ENCODE measurements at regions not wholly inside any gene's neighbourhood (a gene's known extent, or its start where the extent isn't known, plus 50 kb on each side); places are given as distances from the start of the nearest gene placed in this dataset.

DNA sequence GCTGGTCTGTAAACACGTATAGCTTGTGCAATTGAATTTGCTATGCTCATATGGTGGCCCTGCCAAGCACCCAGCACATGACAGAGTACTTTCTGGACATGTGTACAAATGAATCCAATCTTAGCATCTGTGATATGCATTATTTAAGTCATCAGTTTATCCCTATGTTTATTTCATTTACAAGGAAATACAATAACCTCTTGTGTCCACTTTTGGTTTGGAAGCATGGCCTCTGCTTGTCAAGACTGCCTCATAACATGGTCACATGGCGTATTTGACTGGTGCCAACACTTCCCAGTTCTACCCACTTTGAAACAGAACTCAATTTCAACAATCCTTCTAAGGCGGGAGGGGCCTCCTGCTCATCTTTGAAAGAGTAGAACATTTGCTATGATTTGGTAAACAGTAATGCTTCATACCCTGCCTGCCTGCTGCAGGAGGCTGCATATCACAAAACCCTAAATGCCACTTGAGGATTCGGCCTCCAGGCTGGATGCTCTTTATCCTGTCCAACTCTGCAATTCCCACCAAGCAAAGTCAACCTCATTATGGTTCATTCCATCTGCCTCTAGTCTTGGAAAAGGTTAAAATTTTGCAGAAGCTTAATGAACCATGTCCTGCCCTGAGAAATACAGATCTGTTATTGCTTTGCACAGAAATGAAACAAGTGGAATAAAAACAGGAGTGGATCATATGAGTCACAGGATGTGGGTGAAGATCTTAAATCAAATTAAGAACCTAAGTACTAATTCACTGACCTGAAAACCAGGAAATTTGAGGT is 151.3 kb downstream of the CYSLTR2 start:
- Histone ChIP-seq H3K9ac (ENCODE audit: low read depth in 1 of 2, low read length in 2 of 2) (no peak overlapping the region), H3K4me3 (ENCODE audit: low read depth in 1 of 2, low read length in 2 of 2) (no peak overlapping the region), H3K9me3 (ENCODE audit: control insufficient read depth in 1 of 2, low read length in 2 of 2) (no peaks in the 10 kb centered on the region), H3K27ac (ENCODE audit: low read depth, low read length) (no peak overlapping the region), H3K27me3 (ENCODE audit: control insufficient read depth in 1 of 2, insufficient read depth in 2 of 2, low read length in 2 of 2) (no peaks in the 10 kb centered on the region), H3K4me1 (ENCODE audit: control insufficient read depth in 1 of 2, insufficient read depth in 2 of 2, low read length in 2 of 2) (no peaks in the 10 kb centered on the region), H3K36me3 (ENCODE audit: control insufficient read depth in 1 of 2, insufficient read depth in 2 of 2, low read length in 2 of 2) (no peaks in the 10 kb centered on the region)

DNA sequence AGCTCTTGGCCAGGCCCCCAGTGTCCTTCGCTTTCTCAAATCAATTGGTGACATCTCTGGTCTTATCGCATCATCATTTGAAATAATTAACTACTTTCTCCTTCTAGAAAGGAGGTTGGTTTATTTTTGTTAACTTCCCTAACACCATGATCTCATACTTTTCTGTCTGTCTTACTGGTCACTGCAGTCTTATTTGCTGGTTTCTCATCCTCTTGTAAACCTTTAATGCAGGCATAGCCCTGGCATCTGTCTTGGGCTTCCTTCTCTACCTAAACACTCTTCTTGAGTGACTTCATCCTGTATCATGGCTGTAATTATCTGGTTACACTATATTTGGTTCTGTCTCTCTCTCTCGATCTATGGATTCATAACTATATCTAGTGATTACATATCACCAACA is 152.8 kb downstream of the CYSLTR2 start:
- Histone ChIP-seq H3K36me3 (ENCODE audit: control insufficient read depth in 1 of 2, insufficient read depth in 2 of 2, low read length in 2 of 2) (no peaks in the 10 kb centered on the region), H3K4me3 (ENCODE audit: low read depth in 1 of 2, low read length in 2 of 2) (no peak overlapping the region), H3K9ac (ENCODE audit: low read depth in 1 of 2, low read length in 2 of 2) (no peak overlapping the region), H3K4me1 (ENCODE audit: control insufficient read depth in 1 of 2, insufficient read depth in 2 of 2, low read length in 2 of 2) (no peaks in the 10 kb centered on the region), H3K9me3 (ENCODE audit: control insufficient read depth in 1 of 2, low read length in 2 of 2) (no peaks in the 10 kb centered on the region), H3K27me3 (ENCODE audit: control insufficient read depth in 1 of 2, insufficient read depth in 2 of 2, low read length in 2 of 2) (no peaks in the 10 kb centered on the region), H3K27ac (ENCODE audit: low read depth, low read length) (no peak overlapping the region)

DNA sequence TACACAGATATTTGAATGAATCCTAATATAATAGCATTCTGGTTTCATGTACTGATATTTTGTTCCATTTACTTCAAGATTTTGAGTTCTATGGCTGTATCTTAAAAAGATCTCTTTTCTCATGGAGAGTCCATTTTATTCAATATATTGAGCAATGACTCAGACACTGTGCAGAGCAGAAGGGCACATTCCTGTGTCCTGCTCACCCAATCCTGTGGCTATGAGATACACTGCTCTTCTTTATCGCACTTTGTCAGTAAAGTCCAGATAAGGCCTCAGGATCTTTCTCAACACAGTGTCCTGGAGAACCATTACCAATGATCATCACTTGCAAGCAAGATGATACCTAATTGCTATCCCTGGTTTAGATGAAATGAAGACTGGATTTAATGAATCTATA is 155.0 kb downstream of the CYSLTR2 start:
- H3K27me3 ChIP-seq (ENCODE audit: control insufficient read depth in 1 of 2, insufficient read depth in 2 of 2, low read length in 2 of 2), result no peaks in the 10 kb centered on the region
- H3K9ac ChIP-seq (ENCODE audit: low read depth in 1 of 2, low read length in 2 of 2), result no peak overlapping the region
- no peaks in the 10 kb centered on the region for H3K9me3 ChIP-seq (ENCODE audit: control insufficient read depth in 1 of 2, low read length in 2 of 2)
- H3K27ac ChIP-seq (ENCODE audit: low read depth, low read length), result no peak overlapping the region
- no peaks in the 10 kb centered on the region for H3K4me1 ChIP-seq (ENCODE audit: control insufficient read depth in 1 of 2, insufficient read depth in 2 of 2, low read length in 2 of 2)
- no peak overlapping the region for H3K4me3 ChIP-seq (ENCODE audit: low read depth in 1 of 2, low read length in 2 of 2)
- H3K36me3 ChIP-seq (ENCODE audit: control insufficient read depth in 1 of 2, insufficient read depth in 2 of 2, low read length in 2 of 2), result no peaks in the 10 kb centered on the region

DNA sequence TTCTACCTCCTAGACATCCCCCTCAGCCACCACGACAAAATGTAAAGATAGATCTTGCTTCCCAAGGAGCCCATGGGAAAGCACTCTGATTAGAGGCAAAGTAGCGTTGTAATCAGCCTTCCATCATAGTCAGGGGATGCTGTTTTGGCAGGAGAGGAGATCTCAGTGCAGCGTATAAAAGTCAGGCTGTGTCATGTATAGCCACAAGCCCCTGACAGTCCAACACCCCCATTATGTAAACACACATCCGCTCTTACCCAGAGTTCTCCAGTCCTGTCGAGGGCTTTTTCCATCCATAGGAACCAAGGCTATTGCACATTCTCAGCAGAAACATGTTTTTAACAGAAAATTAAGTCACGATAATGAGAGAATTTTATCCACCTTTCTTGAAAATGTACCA is 156.3 kb downstream of the CYSLTR2 start:
- H3K4me3 ChIP-seq (ENCODE audit: low read depth in 1 of 2, low read length in 2 of 2), result no peak overlapping the region
- no peaks in the 10 kb centered on the region for H3K36me3 ChIP-seq (ENCODE audit: control insufficient read depth in 1 of 2, insufficient read depth in 2 of 2, low read length in 2 of 2)
- no peak overlapping the region for H3K27ac ChIP-seq (ENCODE audit: low read depth, low read length)

DNA sequence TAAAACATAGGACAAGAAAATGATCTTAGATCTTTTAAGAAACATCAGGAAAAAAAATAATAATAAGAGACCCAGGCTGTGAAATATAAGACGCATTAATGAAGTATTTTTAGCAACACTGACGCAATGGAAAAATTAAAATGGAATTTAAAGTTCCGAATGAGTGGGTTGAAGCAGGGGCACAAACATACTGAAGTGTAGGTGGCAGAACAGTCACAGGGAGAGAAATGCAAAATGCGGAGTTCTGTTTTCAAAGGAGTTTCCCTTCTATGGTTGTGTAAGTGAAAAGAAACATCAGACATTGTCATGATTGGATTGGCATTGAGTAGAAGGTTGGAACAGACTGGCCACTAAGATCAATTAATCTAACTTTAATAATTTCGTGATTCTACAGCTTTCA is 159.8 kb downstream of the CYSLTR2 start:
- H3K4me3 ChIP-seq (ENCODE audit: low read depth in 1 of 2, low read length in 2 of 2), result no peak overlapping the region
- no peaks in the 10 kb centered on the region for H3K27me3 ChIP-seq (ENCODE audit: control insufficient read depth in 1 of 2, insufficient read depth in 2 of 2, low read length in 2 of 2)
- H3K4me1 ChIP-seq (ENCODE audit: control insufficient read depth in 1 of 2, insufficient read depth in 2 of 2, low read length in 2 of 2), result peaks cover 0 to 10% of the 10 kb centered on the region in 2 donors
- no peak overlapping the region for H3K9ac ChIP-seq (ENCODE audit: low read depth in 1 of 2, low read length in 2 of 2)
- H3K27ac ChIP-seq (ENCODE audit: low read depth, low read length), result no peak overlapping the region
- no peaks in the 10 kb centered on the region for H3K9me3 ChIP-seq (ENCODE audit: control insufficient read depth in 1 of 2, low read length in 2 of 2)
- H3K36me3 ChIP-seq (ENCODE audit: control insufficient read depth in 1 of 2, insufficient read depth in 2 of 2, low read length in 2 of 2), result no peaks in the 10 kb centered on the region

More for the DNA sequence above, 156.3 kb downstream of the CYSLTR2 start:
- Histone ChIP-seq H3K4me1 (ENCODE audit: control insufficient read depth in 1 of 2, insufficient read depth in 2 of 2, low read length in 2 of 2) (no peaks in the 10 kb centered on the region), H3K9ac (ENCODE audit: low read depth in 1 of 2, low read length in 2 of 2) (no peak overlapping the region), H3K9me3 (ENCODE audit: control insufficient read depth in 1 of 2, low read length in 2 of 2) (no peaks in the 10 kb centered on the region), H3K27me3 (ENCODE audit: control insufficient read depth in 1 of 2, insufficient read depth in 2 of 2, low read length in 2 of 2) (no peaks in the 10 kb centered on the region)

DNA sequence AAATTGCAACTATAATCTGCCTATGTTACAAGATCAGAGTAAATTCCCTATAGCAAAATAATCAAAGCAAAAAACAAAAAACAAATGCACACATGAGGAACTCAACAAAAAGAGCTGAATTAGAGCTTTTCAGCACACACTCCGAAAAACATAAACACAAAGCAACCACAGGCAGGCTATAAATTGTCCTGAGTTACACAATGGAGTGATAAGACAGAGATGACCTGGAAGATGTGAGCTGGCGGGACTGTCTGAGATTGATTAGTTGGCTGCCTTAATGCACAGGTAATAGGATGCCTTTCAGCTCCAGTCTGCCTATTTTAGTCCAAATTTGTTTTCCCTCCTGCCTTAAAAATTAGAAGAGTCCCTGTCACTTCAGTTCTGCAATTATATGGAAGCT is 159.0 kb upstream of the FNDC3A start:
- H3K9ac ChIP-seq (ENCODE audit: low read depth in 1 of 2, low read length in 2 of 2), result no peak overlapping the region
- H3K36me3 ChIP-seq (ENCODE audit: control insufficient read depth in 1 of 2, insufficient read depth in 2 of 2, low read length in 2 of 2), result no peaks in the 10 kb centered on the region
- no peaks in the 10 kb centered on the region for H3K9me3 ChIP-seq (ENCODE audit: control insufficient read depth in 1 of 2, low read length in 2 of 2)
- peaks cover 0 to 10% of the 10 kb centered on the region in 2 donors for H3K4me1 ChIP-seq (ENCODE audit: control insufficient read depth in 1 of 2, insufficient read depth in 2 of 2, low read length in 2 of 2)
- H3K27ac ChIP-seq (ENCODE audit: low read depth, low read length), result no peak overlapping the region
- H3K27me3 ChIP-seq (ENCODE audit: control insufficient read depth in 1 of 2, insufficient read depth in 2 of 2, low read length in 2 of 2), result no peaks in the 10 kb centered on the region
- H3K4me3 ChIP-seq (ENCODE audit: low read depth in 1 of 2, low read length in 2 of 2), result no peak overlapping the region

DNA sequence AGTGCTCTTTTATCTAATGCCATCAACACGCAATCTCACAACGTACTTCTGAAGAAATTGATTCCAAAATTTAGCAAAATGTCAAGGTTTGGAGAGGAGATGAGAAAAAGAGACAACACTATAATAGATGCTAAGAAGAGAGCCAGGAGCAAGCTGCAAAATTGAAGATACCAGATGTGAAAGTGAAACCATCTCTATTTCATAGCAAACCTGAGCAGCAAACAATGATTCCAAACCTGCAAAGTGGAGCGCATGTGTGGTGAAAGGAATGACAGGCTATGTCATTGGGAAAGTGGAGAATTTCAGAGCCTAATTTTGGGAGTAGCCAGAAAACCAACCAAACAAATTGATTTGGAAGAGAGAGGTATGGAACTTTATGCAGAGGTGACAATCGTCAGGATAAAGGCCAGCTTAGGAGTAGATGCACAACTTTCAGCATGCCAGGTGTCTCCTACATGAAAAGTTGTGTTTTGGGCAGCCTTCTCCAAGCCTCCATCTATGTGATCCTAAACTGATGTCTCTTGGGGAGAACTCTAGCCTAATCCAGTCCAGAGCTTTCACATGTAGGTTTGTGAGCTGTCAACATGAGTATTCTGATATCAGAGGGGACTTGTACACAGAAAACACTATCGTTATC is 158.4 kb upstream of the FNDC3A start:
- H3K4me3 ChIP-seq (ENCODE audit: low read depth in 1 of 2, low read length in 2 of 2), result peak overlapping the region; percentile 7 to 54

DNA sequence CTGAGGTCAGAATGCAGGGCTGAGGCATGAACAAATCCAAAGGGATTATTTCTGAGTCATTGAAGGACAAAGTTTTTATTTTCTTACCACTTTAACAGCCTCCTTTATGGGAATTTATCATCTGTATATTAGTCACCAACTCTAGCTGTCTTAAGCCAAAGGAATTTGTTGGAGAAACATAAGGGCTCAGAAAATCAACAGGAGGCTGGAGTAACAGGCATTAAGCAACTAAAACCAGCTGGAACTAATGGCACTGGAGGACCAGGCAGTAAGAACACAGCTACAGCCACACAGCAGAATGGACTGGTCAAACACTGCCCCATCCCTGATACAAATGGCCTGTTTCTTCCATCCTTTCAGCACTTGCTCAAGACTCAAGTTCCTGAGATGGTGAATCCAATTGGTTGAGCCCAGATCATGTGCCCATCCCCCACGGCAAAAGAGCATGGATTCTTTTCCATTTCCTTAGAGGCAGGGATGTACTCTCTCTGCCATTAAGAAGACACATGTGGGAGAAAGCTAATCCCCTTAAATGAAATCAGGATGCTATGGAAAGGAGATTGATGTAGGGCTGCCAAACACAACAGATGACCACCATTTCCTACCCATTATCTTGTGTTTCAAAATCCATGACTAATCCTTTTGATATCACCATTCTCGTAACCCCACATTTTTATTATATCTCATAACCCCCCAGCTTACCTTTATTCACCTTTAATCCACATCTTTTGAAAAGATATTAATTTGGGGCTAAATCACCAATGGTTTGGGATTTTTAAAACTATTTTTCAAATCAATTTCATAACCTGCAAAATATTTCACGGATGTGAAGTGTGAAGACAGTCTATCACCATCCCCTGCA is 157.0 kb upstream of the FNDC3A start:
- H3K9me3 ChIP-seq (ENCODE audit: control insufficient read depth in 1 of 2, low read length in 2 of 2), result no peaks in the 10 kb centered on the region
- peaks cover 0 to 10% of the 10 kb centered on the region in 2 donors for H3K4me1 ChIP-seq (ENCODE audit: control insufficient read depth in 1 of 2, insufficient read depth in 2 of 2, low read length in 2 of 2)
- H3K36me3 ChIP-seq (ENCODE audit: control insufficient read depth in 1 of 2, insufficient read depth in 2 of 2, low read length in 2 of 2), result no peaks in the 10 kb centered on the region
- no peak overlapping the region for H3K4me3 ChIP-seq (ENCODE audit: low read depth in 1 of 2, low read length in 2 of 2)
- no peaks in the 10 kb centered on the region for H3K27me3 ChIP-seq (ENCODE audit: control insufficient read depth in 1 of 2, insufficient read depth in 2 of 2, low read length in 2 of 2)
- H3K27ac ChIP-seq (ENCODE audit: low read depth, low read length), result no peak overlapping the region
- H3K9ac ChIP-seq (ENCODE audit: low read depth in 1 of 2, low read length in 2 of 2), result no peak overlapping the region

More for the DNA sequence above, 158.4 kb upstream of the FNDC3A start:
- Histone ChIP-seq H3K9me3 (ENCODE audit: control insufficient read depth in 1 of 2, low read length in 2 of 2) (no peaks in the 10 kb centered on the region), H3K4me1 (ENCODE audit: control insufficient read depth in 1 of 2, insufficient read depth in 2 of 2, low read length in 2 of 2) (peaks cover 0 to 10% of the 10 kb centered on the region in 2 donors), H3K36me3 (ENCODE audit: control insufficient read depth in 1 of 2, insufficient read depth in 2 of 2, low read length in 2 of 2) (no peaks in the 10 kb centered on the region), H3K9ac (ENCODE audit: low read depth in 1 of 2, low read length in 2 of 2) (no peak overlapping the region), H3K27me3 (ENCODE audit: control insufficient read depth in 1 of 2, insufficient read depth in 2 of 2, low read length in 2 of 2) (no peaks in the 10 kb centered on the region), H3K27ac (ENCODE audit: low read depth, low read length) (no peak overlapping the region)

DNA sequence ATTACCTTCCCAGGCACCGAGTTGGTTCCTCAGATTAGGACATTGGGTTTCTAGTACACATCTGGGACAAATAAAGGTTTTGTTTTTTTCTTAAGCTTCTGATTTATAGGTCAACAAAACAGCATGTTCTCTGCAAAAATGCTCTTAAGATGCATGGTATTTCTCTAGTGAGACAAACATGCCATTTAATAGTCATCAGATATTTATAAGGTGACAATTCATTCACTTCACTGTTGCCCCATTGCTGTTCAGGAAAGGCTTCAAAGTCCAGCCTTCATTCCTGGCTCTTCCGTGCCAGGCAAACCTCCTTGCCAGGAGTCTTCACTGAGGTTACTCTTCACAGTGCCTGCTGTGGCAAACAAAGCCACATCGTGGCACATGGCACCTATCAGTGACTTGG is 156.3 kb upstream of the FNDC3A start:
- H3K27ac ChIP-seq (ENCODE audit: low read depth, low read length), result no peak overlapping the region
- H3K4me3 ChIP-seq (ENCODE audit: low read depth in 1 of 2, low read length in 2 of 2), result no peak overlapping the region
- H3K4me1 ChIP-seq (ENCODE audit: control insufficient read depth in 1 of 2, insufficient read depth in 2 of 2, low read length in 2 of 2), result peaks cover 0 to 10% of the 10 kb centered on the region in 2 donors
- H3K9ac ChIP-seq (ENCODE audit: low read depth in 1 of 2, low read length in 2 of 2), result no peak overlapping the region
- H3K9me3 ChIP-seq (ENCODE audit: control insufficient read depth in 1 of 2, low read length in 2 of 2), result no peaks in the 10 kb centered on the region
- no peaks in the 10 kb centered on the region for H3K27me3 ChIP-seq (ENCODE audit: control insufficient read depth in 1 of 2, insufficient read depth in 2 of 2, low read length in 2 of 2)
- no peaks in the 10 kb centered on the region for H3K36me3 ChIP-seq (ENCODE audit: control insufficient read depth in 1 of 2, insufficient read depth in 2 of 2, low read length in 2 of 2)

DNA sequence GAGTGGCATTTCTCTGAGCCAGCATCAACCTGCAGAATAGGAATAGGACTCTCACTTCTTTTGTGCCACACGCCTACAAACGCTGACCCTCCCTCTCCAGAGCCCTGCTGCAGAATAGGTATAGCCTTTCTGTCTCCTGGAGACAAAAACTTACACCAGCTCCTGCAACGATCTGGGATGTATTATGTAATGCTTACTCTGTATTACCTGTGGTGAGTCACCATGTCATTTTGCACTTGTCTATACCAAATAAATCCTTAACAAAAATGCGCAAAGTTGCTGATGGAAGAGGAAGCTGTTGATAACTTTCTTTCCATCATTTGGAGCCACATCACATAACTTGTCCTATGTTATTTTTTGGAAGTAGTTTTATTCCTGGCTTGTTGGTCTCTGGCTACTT is 155.8 kb upstream of the FNDC3A start:
- Histone ChIP-seq H3K27ac (ENCODE audit: low read depth, low read length) (no peak overlapping the region), H3K27me3 (ENCODE audit: control insufficient read depth in 1 of 2, insufficient read depth in 2 of 2, low read length in 2 of 2) (no peaks in the 10 kb centered on the region), H3K9me3 (ENCODE audit: control insufficient read depth in 1 of 2, low read length in 2 of 2) (no peaks in the 10 kb centered on the region), H3K36me3 (ENCODE audit: control insufficient read depth in 1 of 2, insufficient read depth in 2 of 2, low read length in 2 of 2) (no peaks in the 10 kb centered on the region), H3K4me3 (ENCODE audit: low read depth in 1 of 2, low read length in 2 of 2) (no peak overlapping the region), H3K9ac (ENCODE audit: low read depth in 1 of 2, low read length in 2 of 2) (no peak overlapping the region), H3K4me1 (ENCODE audit: control insufficient read depth in 1 of 2, insufficient read depth in 2 of 2, low read length in 2 of 2) (peaks cover 0 to 10% of the 10 kb centered on the region in 2 donors)

Data from duodenal mucosa (tissue), 2 donors.